ENCODE measurements at regions not wholly inside any gene's neighbourhood (a gene's known extent, or its start where the extent isn't known, plus 50 kb on each side); places are given as distances from the start of the nearest gene placed in this dataset.

- no peak for DNase-seq
Measured at GRCh38 chr1:57983441-57983840, 559.6 kb upstream of the DAB1 start.

DNA sequence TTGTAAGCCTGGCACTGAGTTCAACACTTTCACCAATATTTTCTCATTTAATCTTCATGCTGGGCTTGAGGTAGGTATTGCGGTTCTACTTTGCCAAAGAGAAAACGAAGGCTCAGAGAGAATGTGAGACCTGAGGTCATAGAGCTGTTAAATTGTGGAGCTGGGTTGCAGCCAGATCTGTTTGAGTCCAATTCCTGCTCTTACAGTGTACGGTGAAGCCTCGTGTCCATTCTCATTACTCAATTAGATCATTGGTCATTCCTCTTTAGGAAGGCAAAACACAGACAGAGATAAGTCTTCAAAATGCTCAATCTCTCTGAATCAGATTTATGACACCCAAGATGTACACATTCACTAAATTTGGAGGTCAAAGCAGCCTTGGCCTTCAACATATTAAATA is 559.0 kb upstream of the DAB1 start:
- DNase-seq, result no peak

DNA sequence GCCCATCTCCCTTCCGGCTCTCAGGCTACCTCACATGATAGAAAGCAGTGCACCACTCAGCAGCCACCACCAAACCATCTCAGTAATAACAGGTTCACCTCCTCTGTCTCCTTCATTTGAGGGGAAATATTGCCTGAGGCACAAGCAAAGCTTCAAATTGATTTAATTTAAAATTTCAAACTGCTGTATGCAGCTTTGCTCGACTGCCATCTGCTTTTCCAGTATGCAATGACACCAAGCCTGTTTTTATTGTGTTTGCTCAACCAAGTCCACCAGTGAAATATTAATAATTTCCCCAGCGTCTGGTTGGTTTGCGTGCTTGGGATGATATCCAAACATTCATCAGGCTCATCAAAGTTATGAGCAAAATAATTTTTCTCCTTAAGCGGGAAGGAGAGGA is 552.4 kb upstream of the DAB1 start:
- no peak for DNase-seq

DNA sequence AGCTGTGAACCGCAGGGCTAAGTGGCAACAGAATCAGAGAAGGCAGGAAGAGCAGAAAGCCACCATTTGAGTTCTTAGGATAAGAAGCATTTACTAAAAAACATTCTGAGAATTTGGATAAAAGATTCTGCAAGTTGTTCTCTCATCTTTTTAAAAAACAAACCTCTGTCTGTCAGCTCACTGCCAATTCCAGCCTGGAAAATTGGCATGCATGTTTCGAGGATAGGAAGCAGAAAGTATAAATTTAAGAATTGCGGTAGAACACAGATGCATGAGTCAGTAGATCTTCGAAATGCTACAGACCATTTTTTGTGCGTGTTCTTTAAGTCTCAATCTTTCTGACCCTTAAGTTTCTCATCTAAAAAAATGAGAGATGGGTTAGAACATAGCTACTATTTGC is 544.5 kb upstream of the DAB1 start:
- no peak for DNase-seq

- DNase-seq, result no peak
Measured at GRCh38 chr1:57966751-57967406, 543.0 kb upstream of the DAB1 start.

GRCh38 chr1:57966340-57966739 is 542.5 kb upstream of the DAB1 start:
- no peak for DNase-seq

DNA sequence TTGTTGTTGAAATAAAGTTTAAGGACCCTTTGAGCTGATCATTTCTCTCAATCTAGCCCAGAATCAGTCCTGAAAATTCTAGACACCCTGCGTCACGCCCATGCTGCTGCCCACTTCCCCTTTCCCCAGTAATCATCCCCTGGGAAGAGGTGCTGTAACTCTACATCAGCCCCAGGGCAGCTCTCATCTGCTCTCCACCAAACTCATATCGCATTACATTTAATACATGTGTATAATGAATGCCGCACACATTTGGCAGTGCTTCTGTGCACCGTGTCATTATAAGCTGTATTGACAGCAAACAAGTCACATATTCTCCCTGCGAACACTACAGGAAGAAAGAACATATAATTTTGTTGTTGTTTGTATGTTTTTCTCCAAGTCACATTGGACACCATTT is 539.7 kb upstream of the DAB1 start:
- no peak for DNase-seq

- no peak for DNase-seq
Measured at GRCh38 chr1:57959531-57960241, 535.8 kb upstream of the DAB1 start.

GRCh38 chr1:57957576-57957975 is 533.7 kb upstream of the DAB1 start:
- no peak for DNase-seq

GRCh38 chr1:57951390-57951789 is 527.5 kb upstream of the DAB1 start:
- DNase-seq, result no peak

GRCh38 chr1:57949168-57949567 is 525.3 kb upstream of the DAB1 start:
- DNase-seq, result no peak

GRCh38 chr1:57947471-57947870 is 523.6 kb upstream of the DAB1 start:
- DNase-seq, result no peak

DNA sequence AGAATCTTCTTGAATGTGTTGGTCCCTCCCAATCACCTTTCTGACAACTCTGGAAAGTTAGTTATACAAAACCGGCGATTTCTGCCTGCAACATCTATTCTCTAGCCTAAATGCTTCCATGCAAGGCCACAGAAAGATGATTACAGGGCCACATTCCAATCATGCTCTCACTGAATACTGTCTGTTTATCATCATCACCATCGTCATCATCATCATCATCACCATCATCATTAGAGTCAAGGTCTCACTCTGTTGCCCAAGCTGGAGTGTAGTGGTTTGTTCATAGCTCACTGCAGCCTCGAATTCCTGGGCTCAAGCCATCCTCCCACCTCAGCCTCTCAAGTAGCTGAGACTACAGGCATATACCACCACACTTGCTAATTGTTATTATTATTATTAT is 521.2 kb upstream of the DAB1 start:
- no peak for DNase-seq

GRCh38 chr1:57943365-57943764 is 519.5 kb upstream of the DAB1 start:
- no peak for DNase-seq

DNA sequence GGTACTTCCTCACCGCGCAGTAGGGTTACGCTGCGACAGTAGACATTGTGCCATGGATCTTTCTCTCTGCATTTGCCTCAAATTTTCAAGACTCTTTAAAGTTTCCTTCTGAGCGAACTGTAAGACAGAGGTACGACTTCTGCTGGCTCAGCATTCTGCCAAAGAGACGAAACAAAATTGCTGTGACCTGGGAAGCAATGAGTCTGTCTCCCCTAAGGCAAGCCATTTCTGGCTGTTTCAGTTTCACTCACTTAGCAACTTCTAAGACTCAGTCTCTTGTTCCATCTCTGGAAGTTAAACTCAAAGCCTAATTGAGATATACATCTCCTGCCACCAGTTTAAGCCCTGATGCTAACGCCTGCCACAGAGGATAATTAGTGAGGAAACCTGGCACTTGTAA is 510.9 kb upstream of the DAB1 start:
- no peak for DNase-seq

DNA sequence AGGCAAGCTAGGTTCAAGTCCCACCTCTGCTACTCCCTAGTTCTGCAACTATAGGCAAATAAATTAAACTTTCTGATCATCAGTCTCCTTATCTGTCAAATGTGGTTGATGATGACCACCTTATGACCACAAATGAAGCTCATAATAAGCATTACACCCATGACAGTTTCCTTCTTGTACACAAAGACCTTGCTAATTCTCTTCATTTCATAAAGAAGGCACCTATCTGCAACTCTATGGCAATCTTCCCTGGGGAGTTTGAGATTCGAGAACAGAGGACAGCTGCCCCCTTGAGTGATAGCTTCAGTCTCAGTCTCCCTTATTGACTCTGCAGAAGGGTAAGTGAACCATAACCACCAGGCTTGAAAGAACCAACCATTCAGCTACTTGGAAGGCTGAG is 503.1 kb upstream of the DAB1 start:
- DNase-seq, result no peak

- DNase-seq, result no peak
Measured at GRCh38 chr1:57926025-57926552, 502.2 kb upstream of the DAB1 start.

DNA sequence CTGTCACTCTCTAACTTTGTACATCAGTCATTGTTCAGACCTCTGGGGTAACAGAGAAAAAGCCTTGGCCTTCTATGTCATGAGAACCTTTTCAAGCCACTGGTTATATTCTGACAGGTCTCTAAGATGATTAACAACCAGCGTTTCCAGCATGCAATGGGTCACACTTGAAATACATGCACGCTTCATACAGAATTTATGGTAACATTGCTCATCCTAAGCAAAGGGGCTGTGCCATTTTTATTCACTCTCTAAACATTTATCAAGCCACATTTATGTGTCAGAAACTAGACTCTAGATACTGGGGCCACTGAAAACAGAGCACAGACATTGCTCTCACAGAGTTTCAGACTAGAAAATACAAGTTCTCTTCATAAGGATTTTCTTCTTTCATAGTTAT is 501.4 kb upstream of the DAB1 start:
- DNase-seq, result no peak

DNA sequence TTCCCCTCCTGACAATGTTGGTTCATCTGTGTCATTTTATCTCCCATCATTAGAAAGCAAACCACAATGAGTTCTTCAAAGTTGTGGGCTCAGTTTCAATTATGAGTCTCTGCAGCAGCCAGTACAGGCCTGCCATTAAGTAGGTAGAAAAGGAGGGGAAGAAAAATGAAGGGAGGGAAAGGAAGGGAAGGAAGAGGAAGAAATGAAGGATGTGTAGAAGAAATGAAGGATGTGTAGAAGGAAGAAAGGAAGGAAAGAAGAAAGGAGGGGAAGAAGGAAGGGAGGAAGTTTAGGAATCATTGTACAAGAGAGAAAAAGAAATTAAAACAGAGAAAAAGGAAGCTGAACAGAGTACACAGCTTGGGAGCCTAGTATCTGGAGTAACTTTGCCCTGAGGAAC is 498.3 kb upstream of the DAB1 start:
- no peak for DNase-seq

DNA sequence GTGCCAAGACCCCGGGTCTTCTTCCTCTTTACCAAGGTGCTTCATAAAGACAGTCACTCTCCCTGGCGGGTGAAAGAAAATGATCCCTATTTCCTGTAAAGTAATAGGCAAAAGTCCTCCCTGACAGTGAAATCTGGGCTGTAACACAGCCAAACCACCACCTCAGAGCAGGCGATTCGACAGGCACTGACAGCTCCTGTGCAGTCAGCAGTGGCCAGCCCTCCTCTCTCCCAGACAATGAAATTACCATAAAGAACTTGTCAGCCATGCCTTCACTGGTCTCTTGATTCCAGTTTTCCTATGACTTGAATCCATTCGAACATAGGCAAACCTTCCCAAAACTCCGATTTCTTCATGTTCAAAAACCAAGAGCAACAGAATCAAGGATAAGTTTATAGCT is 492.2 kb upstream of the DAB1 start:
- DNase-seq, result no peak

DNA sequence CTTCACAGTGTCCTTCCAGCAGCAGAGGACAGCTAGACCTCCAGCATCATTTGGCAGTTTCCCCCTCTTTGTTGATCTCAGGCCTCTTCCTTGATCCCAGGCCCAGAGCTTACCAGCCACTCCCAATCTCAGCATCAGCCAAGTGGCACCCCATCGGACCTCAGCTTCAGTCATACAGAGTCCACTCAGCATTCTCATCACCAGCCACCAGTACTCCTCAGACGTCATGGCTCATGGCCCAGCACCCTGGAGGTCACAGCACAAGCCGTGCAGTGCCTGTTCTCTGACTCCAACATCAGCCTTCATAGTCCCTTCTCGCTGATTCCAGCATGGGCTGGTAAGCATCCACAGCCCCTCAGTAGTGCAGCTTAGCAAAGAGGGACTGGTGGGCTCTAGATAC is 487.6 kb upstream of the DAB1 start:
- no peak for DNase-seq

- DNase-seq, result no peak
Measured at GRCh38 chr1:57910782-57911181, 486.9 kb upstream of the DAB1 start.

- no peak for DNase-seq
Measured at GRCh38 chr1:57910305-57910704, 486.4 kb upstream of the DAB1 start.

DNA sequence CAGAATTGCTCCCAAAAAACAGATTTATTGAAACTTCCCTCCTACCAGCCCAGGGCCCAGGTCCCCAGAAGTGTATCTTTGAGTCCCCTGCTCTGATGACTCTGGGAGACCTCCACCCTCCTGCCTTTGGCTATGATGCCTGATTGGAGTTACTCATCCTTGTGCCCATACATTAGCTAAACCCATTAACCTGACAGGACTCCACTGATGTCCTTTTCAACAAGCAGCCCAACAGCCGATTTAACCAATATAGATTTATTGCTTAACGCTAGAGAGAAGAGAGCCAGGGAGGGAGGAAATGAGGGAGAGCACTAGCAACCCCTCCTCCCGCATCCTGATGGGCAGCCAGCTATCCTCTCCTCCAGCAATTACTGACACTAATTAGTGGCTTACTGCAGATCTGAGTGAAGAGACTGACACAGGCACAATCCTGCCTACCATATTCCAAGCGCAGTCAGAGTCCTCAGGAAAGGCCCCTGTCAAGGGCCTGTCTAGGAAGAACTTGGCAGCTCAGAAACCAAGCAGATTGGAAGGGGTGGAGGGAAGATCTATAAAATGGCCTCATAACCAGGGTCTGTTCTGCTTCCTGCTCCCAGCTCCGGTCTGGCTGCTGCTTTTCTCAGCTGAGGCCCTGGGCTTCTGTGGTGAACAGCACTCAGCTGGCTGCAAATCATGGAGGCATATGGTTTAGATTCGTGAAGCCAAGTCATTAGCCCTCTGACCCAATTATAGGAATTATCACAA is 484.5 kb upstream of the DAB1 start:
- no peak for DNase-seq

All from HCEC 1CT (cell line).